HUES48 (cell line): ENCODE measurements at regions not wholly inside any gene's neighbourhood (a gene's known extent, or its start where the extent isn't known, plus 50 kb on each side); places are given as distances from the start of the nearest gene placed in this dataset.

Experiments used
- H3K27ac ChIP-seq: one replicate; pipeline ENCODE4 v1.7.0; 2013; ENCODE audit warnings: low read depth, low read length, inconsistent platforms
- H3K27me3 ChIP-seq: 2 replicates; pipeline ENCODE4 v1.6.1; 2013; ENCODE audit warnings: mild to moderate bottlenecking, low read length; ENCODE audit not compliant: control insufficient read depth, insufficient read depth
- H3K36me3 ChIP-seq: 2 replicates; pipeline ENCODE4 v1.6.1; 2013; ENCODE audit warnings: low read length; ENCODE audit not compliant: control insufficient read depth, insufficient read depth
- H3K4me1 ChIP-seq: 2 replicates; pipeline ENCODE4 v1.6.1; 2013; ENCODE audit warnings: mild to moderate bottlenecking, low read length; ENCODE audit not compliant: control insufficient read depth, insufficient read depth
- H3K4me3 ChIP-seq: 2 replicates; pipeline ENCODE4 v1.5.1; 2013; ENCODE audit warnings: mild to moderate bottlenecking, low read depth, low read length
- H3K9ac ChIP-seq: 2 replicates; pipeline ENCODE4 v1.6.1; 2013; ENCODE audit warnings: mild to moderate bottlenecking, low read depth, low read length, moderate library complexity
- H3K9me3 ChIP-seq: 2 replicates; pipeline ENCODE4 v1.6.1; 2013; ENCODE audit warnings: low read length; ENCODE audit not compliant: control insufficient read depth, insufficient read depth

DNA sequence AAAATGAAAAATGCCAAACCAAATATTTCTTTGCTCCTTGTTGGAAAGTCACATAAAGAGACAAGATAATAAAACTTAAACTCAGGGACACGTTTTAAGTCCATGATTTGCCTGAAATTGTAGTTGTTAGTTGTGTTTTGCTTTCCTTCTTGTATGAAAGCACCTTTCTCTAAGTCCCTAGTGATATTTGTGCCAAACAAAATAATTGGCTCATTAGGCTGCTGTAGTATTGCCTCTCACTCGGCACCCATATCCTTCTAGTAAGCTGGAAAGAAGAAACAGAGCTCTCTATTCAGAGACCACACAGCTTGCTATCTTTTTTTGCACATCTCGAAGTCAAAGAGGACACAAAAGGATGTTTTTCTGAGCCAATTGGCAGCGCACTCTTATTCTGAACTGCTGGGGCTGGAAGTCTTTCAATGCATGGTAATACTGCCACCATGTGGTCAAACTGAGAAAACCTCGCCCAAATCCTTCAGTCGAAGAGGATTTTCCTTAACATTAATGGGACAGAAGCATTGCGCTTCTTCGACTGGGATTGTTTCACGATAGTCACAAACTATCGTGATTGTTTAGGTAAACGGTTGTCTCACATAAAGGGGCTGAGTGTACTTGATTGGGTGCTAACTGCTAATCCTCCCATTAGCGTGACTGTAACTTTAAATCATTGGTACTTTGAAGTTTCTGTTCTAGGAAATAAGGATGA, 571.9 kb upstream of the LCORL start:
- no peak overlapping the region for H3K27ac ChIP-seq
- no peak overlapping the region for H3K4me3 ChIP-seq
- no peaks in the 10 kb centered on the region for H3K9me3 ChIP-seq
- H3K4me1 ChIP-seq, result peaks cover 2% of the 10 kb centered on the region; the same call in 1 of the 2 replicates
- no peaks in the 10 kb centered on the region for H3K36me3 ChIP-seq
- H3K27me3 ChIP-seq, result no peaks in the 10 kb centered on the region
- no peak overlapping the region for H3K9ac ChIP-seq

- Histone ChIP-seq H3K27me3 (no peaks in the 10 kb centered on the region), H3K36me3 (no peaks in the 10 kb centered on the region), H3K4me3 (no peak overlapping the region), H3K9ac (no peak overlapping the region), H3K4me1 (peaks cover 11% of the 10 kb centered on the region), H3K27ac (no peak overlapping the region), H3K9me3 (no peaks in the 10 kb centered on the region)
Observed at GRCh38 chr4:18582841-18583240, 561.3 kb upstream of the LCORL start.

DNA sequence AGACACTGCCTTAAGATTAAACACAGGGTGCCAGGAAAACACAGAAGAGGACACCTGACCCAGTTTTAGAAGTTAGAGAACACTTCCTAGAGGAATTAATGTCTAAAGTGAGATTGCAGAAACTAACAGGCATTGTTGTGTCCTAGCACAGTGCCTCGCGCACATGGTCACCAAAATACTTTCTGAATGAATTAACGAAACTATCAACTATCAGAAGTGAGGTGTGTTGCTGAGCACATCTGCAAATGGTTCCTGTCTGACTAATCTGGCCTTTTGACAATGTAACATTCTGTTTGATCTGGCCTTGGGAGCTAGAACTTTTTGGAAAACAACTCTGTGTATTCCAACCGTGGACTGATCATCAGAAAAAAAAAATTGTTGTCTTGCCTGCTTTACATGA, 556.8 kb upstream of the LCORL start:
- H3K4me1 ChIP-seq, result peaks cover 11% of the 10 kb centered on the region
- no peak overlapping the region for H3K4me3 ChIP-seq
- H3K36me3 ChIP-seq, result no peaks in the 10 kb centered on the region
- no peak overlapping the region for H3K9ac ChIP-seq
- no peak overlapping the region for H3K27ac ChIP-seq
- H3K9me3 ChIP-seq, result no peaks in the 10 kb centered on the region
- H3K27me3 ChIP-seq, result no peaks in the 10 kb centered on the region

- no peaks in the 10 kb centered on the region for H3K36me3 ChIP-seq
- no peaks in the 10 kb centered on the region for H3K27me3 ChIP-seq
- no peak overlapping the region for H3K27ac ChIP-seq
- no peak overlapping the region for H3K4me3 ChIP-seq
- H3K9me3 ChIP-seq, result no peaks in the 10 kb centered on the region
- H3K4me1 ChIP-seq, result no peaks in the 10 kb centered on the region
- no peak overlapping the region for H3K9ac ChIP-seq
Observed at GRCh38 chr4:18572481-18572880, 550.9 kb upstream of the LCORL start.

DNA sequence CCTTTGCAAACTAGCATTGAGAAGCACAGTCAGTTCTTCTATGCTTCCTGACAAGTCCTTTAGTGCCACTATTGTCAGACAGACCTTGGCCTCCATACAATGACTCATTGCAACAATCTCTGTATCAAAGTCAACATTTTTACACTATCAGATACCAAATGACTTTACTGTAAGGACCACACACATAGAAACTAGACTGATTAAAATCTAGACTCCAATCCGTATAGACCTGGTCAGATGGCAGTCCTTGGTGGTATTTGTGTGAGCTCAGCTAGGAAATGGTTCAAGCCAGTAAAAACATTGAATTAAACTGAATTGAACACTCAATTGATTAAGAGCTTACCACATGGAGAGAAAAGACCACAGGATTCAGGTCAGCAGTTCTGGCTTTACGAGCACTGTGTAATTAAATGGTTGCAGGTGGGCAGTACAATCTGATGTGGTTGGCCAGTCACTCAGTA, 549.8 kb upstream of the LCORL start:
- Histone ChIP-seq H3K27me3 (no peaks in the 10 kb centered on the region), H3K4me1 (no peaks in the 10 kb centered on the region), H3K27ac (no peak overlapping the region), H3K4me3 (no peak overlapping the region), H3K9me3 (no peaks in the 10 kb centered on the region), H3K9ac (no peak overlapping the region), H3K36me3 (no peaks in the 10 kb centered on the region)

DNA sequence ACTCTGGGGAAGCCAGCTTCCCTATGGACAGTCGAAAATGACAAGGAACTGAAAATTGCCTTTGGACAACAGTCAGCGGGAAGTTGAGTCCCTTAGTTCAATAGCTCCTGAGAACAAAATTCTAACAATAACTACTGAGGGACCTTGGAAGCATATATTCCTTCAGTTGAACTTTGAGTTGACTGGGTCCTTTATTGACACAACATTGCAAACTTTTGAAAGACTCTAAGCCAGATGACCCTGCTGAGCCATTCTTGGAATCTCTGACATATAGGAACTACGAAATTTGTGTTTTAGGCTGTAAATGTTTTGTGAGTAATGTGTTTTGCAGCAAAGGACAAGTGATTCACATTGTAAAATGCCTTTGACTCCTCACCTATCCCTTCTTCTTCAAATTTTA, 548.8 kb upstream of the LCORL start:
- H3K27ac ChIP-seq, result no peak overlapping the region
- no peaks in the 10 kb centered on the region for H3K9me3 ChIP-seq
- no peaks in the 10 kb centered on the region for H3K4me1 ChIP-seq
- no peaks in the 10 kb centered on the region for H3K27me3 ChIP-seq
- H3K4me3 ChIP-seq, result no peak overlapping the region
- H3K9ac ChIP-seq, result no peak overlapping the region
- H3K36me3 ChIP-seq, result no peaks in the 10 kb centered on the region

DNA sequence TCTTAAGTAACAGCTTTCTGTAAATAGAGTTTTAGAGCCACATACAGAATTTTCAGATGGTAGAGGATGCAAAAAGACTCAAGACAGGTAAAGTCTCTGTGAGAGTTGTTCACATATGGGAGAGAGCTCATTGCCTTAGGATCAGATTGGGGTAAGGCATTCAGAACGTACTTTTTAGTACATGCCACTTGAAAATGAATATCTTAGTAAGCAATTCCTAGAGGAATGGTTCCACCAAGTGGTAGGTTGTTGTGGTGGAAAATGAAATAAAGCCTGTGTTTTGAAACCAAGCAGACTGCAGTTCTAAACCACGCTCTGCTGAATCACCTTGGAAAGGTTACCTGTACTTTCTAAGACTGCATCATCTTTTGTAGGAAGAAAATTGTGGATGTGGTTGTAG, 547.0 kb upstream of the LCORL start:
- 0 out of 2 replicates have a peak, but pooled peaks cover 2% of the 10 kb centered on the region for H3K9me3 ChIP-seq
- no peak overlapping the region for H3K9ac ChIP-seq
- no peaks in the 10 kb centered on the region for H3K36me3 ChIP-seq
- H3K27me3 ChIP-seq, result no peaks in the 10 kb centered on the region
- H3K27ac ChIP-seq, result no peak overlapping the region
- no peaks in the 10 kb centered on the region for H3K4me1 ChIP-seq
- H3K4me3 ChIP-seq, result no peak overlapping the region

- H3K9ac ChIP-seq, result no peak overlapping the region
- H3K4me1 ChIP-seq, result no peaks in the 10 kb centered on the region
- H3K36me3 ChIP-seq, result no peaks in the 10 kb centered on the region
- H3K27me3 ChIP-seq, result no peaks in the 10 kb centered on the region
- no peak overlapping the region for H3K4me3 ChIP-seq
- H3K27ac ChIP-seq, result no peak overlapping the region
- 0 out of 2 replicates have a peak, but pooled peaks cover 2% of the 10 kb centered on the region for H3K9me3 ChIP-seq
Observed at GRCh38 chr4:18566970-18567799, 545.6 kb upstream of the LCORL start.

- Histone ChIP-seq H3K4me3 (no peak overlapping the region), H3K9ac (no peak overlapping the region), H3K36me3 (no peaks in the 10 kb centered on the region), H3K4me1 (peaks cover 11% of the 10 kb centered on the region), H3K27me3 (no peaks in the 10 kb centered on the region), H3K9me3 (peaks cover 7% of the 10 kb centered on the region; the same call in 1 of the 2 replicates), H3K27ac (no peak overlapping the region)
Observed at GRCh38 chr4:18559492-18559891, 537.9 kb upstream of the LCORL start.

- Histone ChIP-seq H3K9me3 (peaks cover 7% of the 10 kb centered on the region; the same call in 1 of the 2 replicates), H3K36me3 (no peaks in the 10 kb centered on the region), H3K27me3 (no peaks in the 10 kb centered on the region), H3K4me1 (peaks cover 11% of the 10 kb centered on the region), H3K4me3 (no peak overlapping the region), H3K27ac (no peak overlapping the region), H3K9ac (no peak overlapping the region)
Observed at GRCh38 chr4:18556402-18556801, 534.8 kb upstream of the LCORL start.

- no peaks in the 10 kb centered on the region for H3K36me3 ChIP-seq
- H3K27me3 ChIP-seq, result no peaks in the 10 kb centered on the region
- no peak overlapping the region for H3K27ac ChIP-seq
- no peaks in the 10 kb centered on the region for H3K4me1 ChIP-seq
- no peak overlapping the region for H3K9ac ChIP-seq
- no peaks in the 10 kb centered on the region for H3K9me3 ChIP-seq
- no peak overlapping the region for H3K4me3 ChIP-seq
Observed at GRCh38 chr4:18540349-18540748, 518.8 kb upstream of the LCORL start.
